SHP77 (cell line): ENCODE measurements at regions not wholly inside any gene's neighbourhood (a gene's known extent, or its start where the extent isn't known, plus 50 kb on each side); places are given as distances from the start of the nearest gene placed in this dataset.

Source experiments
- DNase-seq, 2 experiments: peaks; one replicate each; lab custom pipeline; 2025; lab: John Stamatoyannopoulos, UW

GRCh38 chr22:49368221-49368975 lies 459.3 kb downstream of the BRD1 start:
- no peak for DNase-seq

GRCh38 chr22:49367041-49367697 lies 460.5 kb downstream of the BRD1 start:
- DNase-seq: no peak

- DNase-seq: peak in 1 of 2 experiments; percentile 49
Observed at GRCh38 chr22:49366437-49366836, 461.2 kb downstream of the BRD1 start.

- DNase-seq: peak; percentile 93
Observed at GRCh38 chr22:49365910-49366309, 461.8 kb downstream of the BRD1 start.

GRCh38 chr22:49365191-49365837 lies 462.4 kb downstream of the BRD1 start:
- no peak for DNase-seq

GRCh38 chr22:49364398-49364797 lies 463.3 kb downstream of the BRD1 start:
- no peak for DNase-seq

- no peak for DNase-seq
Observed at GRCh38 chr22:49363526-49364230, 464.0 kb downstream of the BRD1 start.

GRCh38 chr22:49362211-49362839 lies 465.3 kb downstream of the BRD1 start:
- peak; percentile 67 to 73 for DNase-seq

- no peak for DNase-seq
Observed at GRCh38 chr22:49361164-49361563, 466.5 kb downstream of the BRD1 start.

GRCh38 chr22:49360746-49361145 lies 466.9 kb downstream of the BRD1 start:
- no peak for DNase-seq

- DNase-seq: no peak
Observed at GRCh38 chr22:49359076-49359475, 468.6 kb downstream of the BRD1 start.

GRCh38 chr22:49357661-49358440 lies 469.8 kb downstream of the BRD1 start:
- no peak for DNase-seq

GRCh38 chr22:49356428-49356827 lies 471.2 kb downstream of the BRD1 start:
- DNase-seq: no peak

- no peak for DNase-seq
Observed at GRCh38 chr22:49355211-49355920, 472.3 kb downstream of the BRD1 start.

GRCh38 chr22:49354516-49355210 lies 473.0 kb downstream of the BRD1 start:
- DNase-seq: no peak

GRCh38 chr22:49353235-49353634 lies 474.4 kb downstream of the BRD1 start:
- no peak for DNase-seq

- no peak for DNase-seq
Observed at GRCh38 chr22:49352361-49353169, 475.1 kb downstream of the BRD1 start.

- DNase-seq: no peak
Observed at GRCh38 chr22:49351761-49352227, 475.9 kb downstream of the BRD1 start.
